Osteocyte (in vitro differentiated cells): ENCODE measurements at regions not wholly inside any gene's neighbourhood (a gene's known extent, or its start where the extent isn't known, plus 50 kb on each side); places are given as distances from the start of the nearest gene placed in this dataset.
A peak's percentile ranks its signal among the peaks of the same experiment; 100 is the strongest.

ENCODE experiments used
- DNase-seq: peaks from one replicate; pipeline ENCODE4 v3.0.0; 2021; ENCODE audit warnings: mixed read lengths; ENCODE audit not compliant: unreplicated experiment; ENCODE audit errors: extremely low spot score
- H3K27ac Mint-ChIP-seq: one replicate; pipeline ENCODE4 v1.8.0; 2021; ENCODE audit warnings: mild to moderate bottlenecking, mixed read lengths; ENCODE audit not compliant: unreplicated experiment
- H3K27me3 Mint-ChIP-seq: one replicate; pipeline ENCODE4 v1.8.0; 2021; ENCODE audit warnings: mixed read lengths; ENCODE audit not compliant: unreplicated experiment
- H3K36me3 Mint-ChIP-seq: one replicate; pipeline ENCODE4 v1.8.0; 2021; ENCODE audit warnings: mixed read lengths; ENCODE audit not compliant: unreplicated experiment
- H3K4me1 Mint-ChIP-seq: one replicate; pipeline ENCODE4 v1.8.0; 2021; ENCODE audit warnings: mixed read lengths; ENCODE audit not compliant: unreplicated experiment
- H3K4me3 Mint-ChIP-seq: one replicate; pipeline ENCODE4 v1.8.0; 2021; ENCODE audit warnings: mild to moderate bottlenecking, moderate library complexity, mixed read lengths; ENCODE audit not compliant: unreplicated experiment
- H3K9me3 Mint-ChIP-seq: one replicate; pipeline ENCODE4 v1.8.0; 2021; ENCODE audit warnings: mixed read lengths; ENCODE audit not compliant: unreplicated experiment
- TF ChIP-seq, protein P1 (sequence below): fragments of 200-600 bp; sonication (generic); IDR thresholded peaks from 2 replicates; pipeline ENCODE4 v1.5.0; 2021; ENCODE audit warnings: antibody characterized with exemption, mild to moderate bottlenecking, moderate library complexity

DNA sequence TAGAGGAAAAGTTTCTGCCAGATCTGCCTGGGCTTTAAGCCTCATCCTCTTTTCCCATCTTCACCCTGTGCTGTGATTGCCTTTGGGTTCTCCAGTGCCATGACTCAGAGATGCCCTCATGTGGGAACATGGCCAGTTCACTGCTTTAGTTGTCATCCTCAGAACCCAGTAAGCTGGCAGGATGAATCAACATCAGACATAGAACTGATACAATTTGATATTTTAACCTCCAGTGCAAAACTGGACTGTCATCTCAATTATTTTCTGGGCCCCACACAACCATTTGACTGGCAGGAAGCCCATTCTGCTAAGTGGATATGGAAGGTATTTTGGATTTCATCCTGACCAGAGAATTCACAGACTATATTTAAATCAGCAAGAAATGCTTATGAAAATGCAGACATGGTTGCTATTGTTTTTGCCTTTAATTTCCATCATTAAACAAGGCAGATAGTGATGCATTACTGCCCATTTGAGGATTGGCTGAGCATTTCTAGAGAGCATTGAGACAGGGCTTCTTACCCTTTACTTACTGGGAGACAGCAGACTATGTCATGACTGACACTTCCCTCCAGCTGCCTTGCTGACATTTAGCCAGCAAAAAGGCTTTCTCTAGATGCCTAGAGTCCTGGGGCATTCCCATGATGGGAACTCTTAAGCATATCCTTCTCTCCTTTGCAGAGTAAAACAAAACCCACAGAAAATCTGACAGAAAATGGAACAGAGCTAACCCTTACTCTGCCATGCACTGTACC is 327.1 kb upstream of the MTNR1B start:
- no peaks in the 10 kb centered on the region for H3K36me3 Mint-ChIP-seq
- H3K4me3 Mint-ChIP-seq = no peak overlapping the region
- TF ChIP-seq, protein P1, sequence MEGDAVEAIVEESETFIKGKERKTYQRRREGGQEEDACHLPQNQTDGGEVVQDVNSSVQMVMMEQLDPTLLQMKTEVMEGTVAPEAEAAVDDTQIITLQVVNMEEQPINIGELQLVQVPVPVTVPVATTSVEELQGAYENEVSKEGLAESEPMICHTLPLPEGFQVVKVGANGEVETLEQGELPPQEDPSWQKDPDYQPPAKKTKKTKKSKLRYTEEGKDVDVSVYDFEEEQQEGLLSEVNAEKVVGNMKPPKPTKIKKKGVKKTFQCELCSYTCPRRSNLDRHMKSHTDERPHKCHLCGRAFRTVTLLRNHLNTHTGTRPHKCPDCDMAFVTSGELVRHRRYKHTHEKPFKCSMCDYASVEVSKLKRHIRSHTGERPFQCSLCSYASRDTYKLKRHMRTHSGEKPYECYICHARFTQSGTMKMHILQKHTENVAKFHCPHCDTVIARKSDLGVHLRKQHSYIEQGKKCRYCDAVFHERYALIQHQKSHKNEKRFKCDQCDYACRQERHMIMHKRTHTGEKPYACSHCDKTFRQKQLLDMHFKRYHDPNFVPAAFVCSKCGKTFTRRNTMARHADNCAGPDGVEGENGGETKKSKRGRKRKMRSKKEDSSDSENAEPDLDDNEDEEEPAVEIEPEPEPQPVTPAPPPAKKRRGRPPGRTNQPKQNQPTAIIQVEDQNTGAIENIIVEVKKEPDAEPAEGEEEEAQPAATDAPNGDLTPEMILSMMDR = no peak
- H3K9me3 Mint-ChIP-seq = no peaks in the 10 kb centered on the region
- peaks cover 11% of the 10 kb centered on the region for H3K4me1 Mint-ChIP-seq
- H3K27ac Mint-ChIP-seq = peak overlapping the region; percentile 39
- H3K27me3 Mint-ChIP-seq = no peaks in the 10 kb centered on the region
- DNase-seq = no peak

DNA sequence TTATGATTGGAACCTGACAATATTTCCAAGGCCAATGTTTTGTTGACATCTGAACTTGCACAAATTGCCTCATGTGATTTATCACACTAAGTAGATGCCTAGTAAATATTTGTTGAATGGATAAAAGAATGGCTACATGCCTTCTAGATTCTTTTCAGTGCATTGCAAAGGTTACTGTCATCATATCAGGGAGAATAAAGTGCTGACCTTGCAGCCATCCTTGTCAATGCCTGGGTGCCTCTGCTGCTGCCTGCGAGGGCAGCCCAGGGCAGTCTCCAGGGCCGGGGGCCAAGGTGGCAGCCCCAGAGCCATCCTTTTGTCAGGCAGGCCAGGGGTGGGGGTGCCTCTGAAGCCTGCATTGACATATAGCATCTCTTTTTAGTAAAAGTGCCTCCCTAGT is 325.6 kb upstream of the MTNR1B start:
- TF ChIP-seq, protein P1 = no peak
- Mint-ChIP-seq H3K4me3 (no peak overlapping the region), H3K27ac (no peak overlapping the region), H3K27me3 (no peaks in the 10 kb centered on the region), H3K9me3 (no peaks in the 10 kb centered on the region), H3K36me3 (no peaks in the 10 kb centered on the region), H3K4me1 (peaks cover 11% of the 10 kb centered on the region)
- no peak for DNase-seq

DNA sequence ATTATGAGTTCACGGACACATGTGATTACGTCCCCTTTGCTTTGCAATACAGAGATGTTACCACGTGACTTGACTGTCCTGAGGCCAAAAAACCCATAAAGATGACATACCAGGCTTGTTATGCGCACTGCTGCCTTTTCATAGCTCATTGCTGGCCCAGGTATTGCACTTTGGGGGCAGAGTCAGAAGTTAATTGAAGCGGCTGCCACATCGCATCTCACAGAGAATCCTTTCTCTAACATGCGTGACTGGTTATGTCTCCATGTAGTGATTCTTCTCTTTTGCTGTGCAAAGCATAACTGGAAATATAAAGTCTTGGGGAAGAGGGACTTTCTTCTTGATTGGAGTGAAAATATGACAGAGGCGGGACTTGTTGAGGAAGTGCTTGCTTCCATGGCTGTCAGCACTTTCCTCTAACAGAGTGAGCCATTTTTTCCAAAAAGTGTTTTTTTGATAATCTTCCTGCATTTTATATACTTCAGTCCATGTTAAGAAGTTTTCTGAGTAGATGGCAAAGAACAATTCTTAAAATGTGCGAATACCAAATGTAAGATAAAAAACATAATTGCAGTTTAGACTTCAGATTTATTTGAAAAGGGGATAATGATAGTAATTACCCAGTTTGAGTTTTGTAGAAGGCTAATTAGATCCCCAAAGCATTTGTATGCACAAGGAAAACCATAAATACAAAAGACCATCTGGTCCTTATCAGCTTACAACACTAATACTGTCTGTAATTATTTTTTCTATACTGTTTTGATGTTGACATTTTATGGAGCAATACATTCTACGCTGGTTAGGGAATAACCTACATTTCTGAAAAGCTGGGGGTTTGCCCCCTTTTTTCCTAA is 324.6 kb upstream of the MTNR1B start:
- Mint-ChIP-seq H3K4me3 (no peak overlapping the region), H3K9me3 (no peaks in the 10 kb centered on the region), H3K27ac (no peak overlapping the region), H3K36me3 (no peaks in the 10 kb centered on the region), H3K4me1 (peaks cover 11% of the 10 kb centered on the region), H3K27me3 (no peaks in the 10 kb centered on the region)
- TF ChIP-seq, protein P1 = no peak
- no peak for DNase-seq

DNA sequence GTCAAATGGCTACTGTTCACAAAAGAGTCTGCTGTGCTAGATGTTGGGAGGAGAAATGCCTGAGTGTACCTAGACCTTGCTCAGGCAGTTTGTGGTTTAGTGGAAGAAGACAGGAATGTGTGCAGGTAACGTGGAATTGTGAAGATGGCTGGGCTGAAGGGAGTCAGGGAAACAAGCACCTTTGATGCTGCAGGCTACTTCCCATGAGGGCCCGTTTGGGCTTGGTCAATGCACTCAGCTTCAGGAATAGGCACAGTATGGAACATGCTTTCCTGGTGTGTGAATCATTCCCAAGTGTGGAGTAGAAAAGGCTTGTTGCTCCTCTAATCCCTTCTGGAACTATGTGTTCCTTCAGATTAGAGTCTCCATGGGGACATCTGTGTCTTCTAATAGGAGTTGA is 318.3 kb upstream of the MTNR1B start:
- Mint-ChIP-seq H3K9me3 (no peaks in the 10 kb centered on the region), H3K36me3 (no peaks in the 10 kb centered on the region), H3K4me3 (no peak overlapping the region), H3K27ac (no peak overlapping the region), H3K27me3 (no peaks in the 10 kb centered on the region), H3K4me1 (no peaks in the 10 kb centered on the region)
- no peak for DNase-seq
- TF ChIP-seq, protein P1 = no peak

DNA sequence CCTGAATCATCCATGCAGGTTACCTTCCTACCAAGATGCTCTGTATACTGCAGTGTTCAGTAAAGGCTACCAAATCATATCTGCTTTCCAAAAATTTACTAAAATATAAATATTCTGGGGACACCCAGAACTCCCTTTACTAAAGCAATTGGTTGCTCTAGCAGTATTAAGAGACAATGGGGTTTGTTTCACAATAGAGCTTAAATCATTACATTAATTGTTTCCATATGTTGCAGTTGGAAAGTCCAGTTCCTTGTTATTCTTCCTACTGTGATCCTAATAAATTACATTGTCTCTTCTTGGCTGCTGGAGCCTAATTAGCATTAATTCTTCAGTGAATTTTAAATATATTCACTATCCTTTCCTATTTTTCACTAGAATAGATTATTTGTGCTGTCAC is 316.0 kb upstream of the MTNR1B start:
- no peaks in the 10 kb centered on the region for H3K9me3 Mint-ChIP-seq
- no peaks in the 10 kb centered on the region for H3K27me3 Mint-ChIP-seq
- TF ChIP-seq, protein P1 = no peak
- H3K4me3 Mint-ChIP-seq = no peak overlapping the region
- H3K27ac Mint-ChIP-seq = no peak overlapping the region
- DNase-seq = no peak
- H3K36me3 Mint-ChIP-seq = no peaks in the 10 kb centered on the region
- no peaks in the 10 kb centered on the region for H3K4me1 Mint-ChIP-seq
